GM23338 (cell line): ENCODE measurements at regions not wholly inside any gene's neighbourhood (a gene's known extent, or its start where the extent isn't known, plus 50 kb on each side); places are given as distances from the start of the nearest gene placed in this dataset.

Experiments used
- ATAC-seq: fragments of 200-7000 bp; cut with Tn5 transposase; 3 replicates; pipeline ENCODE4 v1.9.1; 2020
- DNase-seq: peaks from one replicate; pipeline ENCODE4 v3.0.0-alpha.2; 2015; ENCODE audit warnings: low spot score
- H2AFZ ChIP-seq: fragments of 200-600 bp; sonication (generic); 2 replicates; pipeline ENCODE4 v1.8.0; 2016; ENCODE audit warnings: antibody characterized with exemption, mild to moderate bottlenecking, moderate library complexity
- H3F3A ChIP-seq: fragments of 200-600 bp; sonication (generic); replicated peaks from 2 replicates; pipeline ENCODE4 v1.8.0; 2017; ENCODE audit warnings: antibody characterized with exemption, mixed run types, low read depth
- H3K27ac ChIP-seq: fragments of 200-600 bp; sonication (generic); 2 replicates; pipeline ENCODE4 v1.6.1; 2016; ENCODE audit warnings: low read depth
- H3K27me3 ChIP-seq: fragments of 200-600 bp; sonication (generic); 2 replicates; pipeline ENCODE4 v1.8.0; 2016; ENCODE audit warnings: mild to moderate bottlenecking, mixed run types, moderate library complexity; ENCODE audit not compliant: insufficient read depth
- H3K36me3 ChIP-seq: fragments of 200-600 bp; sonication (generic); 2 replicates; pipeline ENCODE4 v1.8.0; 2016; ENCODE audit warnings: mild to moderate bottlenecking; ENCODE audit not compliant: insufficient read depth
- H3K4me1 ChIP-seq: fragments of 200-600 bp; sonication (generic); 2 replicates; pipeline ENCODE4 v1.8.0; 2016; ENCODE audit warnings: mild to moderate bottlenecking, moderate library complexity; ENCODE audit not compliant: insufficient read depth
- H3K4me2 ChIP-seq: fragments of 200-600 bp; sonication (generic); 2 replicates; pipeline ENCODE4 v1.7.1; 2017; ENCODE audit warnings: mixed run types
- H3K4me3 ChIP-seq: fragments of 200-600 bp; sonication (generic); 2 replicates; pipeline ENCODE4 v1.6.1; 2016; ENCODE audit warnings: mixed run types
- H3K79me2 ChIP-seq: fragments of 200-600 bp; sonication (generic); replicated peaks from 2 replicates; pipeline ENCODE4 v1.8.0; 2017; ENCODE audit warnings: mild to moderate bottlenecking; ENCODE audit not compliant: insufficient read depth
- H3K9me2 ChIP-seq: fragments of 200-600 bp; sonication (generic); 2 replicates; pipeline ENCODE4 v1.8.0; 2017; ENCODE audit not compliant: insufficient read depth
- H4K20me1 ChIP-seq: fragments of 200-600 bp; sonication (generic); replicated peaks from 2 replicates; pipeline ENCODE4 v1.8.0; 2017; ENCODE audit warnings: mild to moderate bottlenecking; ENCODE audit not compliant: insufficient read depth
- H3K27ac Mint-ChIP-seq: 2 replicates; pipeline ENCODE4 v1.8.0; 2020; ENCODE audit warnings: inconsistent platforms, mild to moderate bottlenecking, moderate library complexity, mixed read lengths
- H3K27me3 Mint-ChIP-seq: 3 replicates; pipeline ENCODE4 v1.8.0; 2022; ENCODE audit warnings: low read depth, mild to moderate bottlenecking, moderate library complexity, mixed read lengths, inconsistent platforms; ENCODE audit not compliant: insufficient read depth, poor library complexity
- H3K36me3 Mint-ChIP-seq: 3 replicates; pipeline ENCODE4 v1.8.0; 2021; ENCODE audit warnings: low read depth, mild to moderate bottlenecking, inconsistent platforms, moderate library complexity, mixed read lengths
- H3K4me1 Mint-ChIP-seq: 3 replicates; pipeline ENCODE4 v1.8.0; 2020; ENCODE audit warnings: mild to moderate bottlenecking, inconsistent platforms, mixed read lengths
- H3K4me3 Mint-ChIP-seq: 3 replicates; pipeline ENCODE4 v1.8.0; 2021; ENCODE audit warnings: moderate library complexity, mild to moderate bottlenecking, inconsistent platforms, mixed read lengths
- H3K9me3 Mint-ChIP-seq: 3 replicates; pipeline ENCODE4 v1.8.0; 2020; ENCODE audit warnings: moderate library complexity, mild to moderate bottlenecking, inconsistent platforms, mixed read lengths
- CREB1 ChIP-seq: fragments of 250-450 bp; sonication (Bioruptor Pico); IDR thresholded peaks from 2 replicates; pipeline ENCODE4 v1.5.0; 2020; ENCODE audit warnings: low read depth, mild to moderate bottlenecking, moderate library complexity
- JUNB ChIP-seq: IDR thresholded peaks from one replicate; pipeline ENCODE4 v1.6.1; 2016; ENCODE audit warnings: antibody characterized with exemption; ENCODE audit not compliant: unreplicated experiment
- NANOG ChIP-seq: IDR thresholded peaks from 2 replicates; pipeline ENCODE4 v1.6.1; 2016; ENCODE audit warnings: antibody characterized with exemption, borderline replicate concordance
- ZNF331 ChIP-seq: fragments of 250-450 bp; sonication (Bioruptor Pico); IDR thresholded peaks from 2 replicates; pipeline ENCODE4 v1.5.0; 2020; ENCODE audit warnings: low read depth, mild to moderate bottlenecking, moderate library complexity
- TF ChIP-seq, protein P1 (sequence below): fragments of 250-450 bp; sonication (Bioruptor Pico); IDR thresholded peaks from 2 replicates; pipeline ENCODE4 v1.5.0; 2020; ENCODE audit warnings: mild to moderate bottlenecking, moderate library complexity
- TF ChIP-seq, protein P2 (sequence below): IDR thresholded peaks from 2 replicates; pipeline ENCODE4 v1.6.1; 2016; ENCODE audit warnings: antibody characterized with exemption

DNA sequence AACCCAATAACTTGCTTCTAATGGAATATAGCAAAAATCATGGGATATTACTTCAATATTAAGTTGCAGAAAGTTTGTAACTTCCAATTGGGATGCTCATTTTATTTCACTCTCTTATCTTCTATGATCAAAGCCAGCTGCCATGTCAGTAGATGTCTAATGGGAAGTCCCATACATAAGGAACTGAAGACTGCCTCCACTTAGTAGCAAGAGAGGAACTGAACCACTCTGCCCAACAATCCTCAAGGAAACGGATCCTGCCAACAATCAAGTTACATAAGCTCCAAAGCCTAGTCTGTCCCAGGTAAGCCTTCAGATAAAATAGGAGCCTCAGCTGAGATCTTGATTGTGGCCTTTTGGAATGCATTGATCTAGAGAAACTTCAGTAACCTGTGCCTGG lies 431.5 kb upstream of the PCDH15 start (continued):
- TF ChIP-seq, protein P1, sequence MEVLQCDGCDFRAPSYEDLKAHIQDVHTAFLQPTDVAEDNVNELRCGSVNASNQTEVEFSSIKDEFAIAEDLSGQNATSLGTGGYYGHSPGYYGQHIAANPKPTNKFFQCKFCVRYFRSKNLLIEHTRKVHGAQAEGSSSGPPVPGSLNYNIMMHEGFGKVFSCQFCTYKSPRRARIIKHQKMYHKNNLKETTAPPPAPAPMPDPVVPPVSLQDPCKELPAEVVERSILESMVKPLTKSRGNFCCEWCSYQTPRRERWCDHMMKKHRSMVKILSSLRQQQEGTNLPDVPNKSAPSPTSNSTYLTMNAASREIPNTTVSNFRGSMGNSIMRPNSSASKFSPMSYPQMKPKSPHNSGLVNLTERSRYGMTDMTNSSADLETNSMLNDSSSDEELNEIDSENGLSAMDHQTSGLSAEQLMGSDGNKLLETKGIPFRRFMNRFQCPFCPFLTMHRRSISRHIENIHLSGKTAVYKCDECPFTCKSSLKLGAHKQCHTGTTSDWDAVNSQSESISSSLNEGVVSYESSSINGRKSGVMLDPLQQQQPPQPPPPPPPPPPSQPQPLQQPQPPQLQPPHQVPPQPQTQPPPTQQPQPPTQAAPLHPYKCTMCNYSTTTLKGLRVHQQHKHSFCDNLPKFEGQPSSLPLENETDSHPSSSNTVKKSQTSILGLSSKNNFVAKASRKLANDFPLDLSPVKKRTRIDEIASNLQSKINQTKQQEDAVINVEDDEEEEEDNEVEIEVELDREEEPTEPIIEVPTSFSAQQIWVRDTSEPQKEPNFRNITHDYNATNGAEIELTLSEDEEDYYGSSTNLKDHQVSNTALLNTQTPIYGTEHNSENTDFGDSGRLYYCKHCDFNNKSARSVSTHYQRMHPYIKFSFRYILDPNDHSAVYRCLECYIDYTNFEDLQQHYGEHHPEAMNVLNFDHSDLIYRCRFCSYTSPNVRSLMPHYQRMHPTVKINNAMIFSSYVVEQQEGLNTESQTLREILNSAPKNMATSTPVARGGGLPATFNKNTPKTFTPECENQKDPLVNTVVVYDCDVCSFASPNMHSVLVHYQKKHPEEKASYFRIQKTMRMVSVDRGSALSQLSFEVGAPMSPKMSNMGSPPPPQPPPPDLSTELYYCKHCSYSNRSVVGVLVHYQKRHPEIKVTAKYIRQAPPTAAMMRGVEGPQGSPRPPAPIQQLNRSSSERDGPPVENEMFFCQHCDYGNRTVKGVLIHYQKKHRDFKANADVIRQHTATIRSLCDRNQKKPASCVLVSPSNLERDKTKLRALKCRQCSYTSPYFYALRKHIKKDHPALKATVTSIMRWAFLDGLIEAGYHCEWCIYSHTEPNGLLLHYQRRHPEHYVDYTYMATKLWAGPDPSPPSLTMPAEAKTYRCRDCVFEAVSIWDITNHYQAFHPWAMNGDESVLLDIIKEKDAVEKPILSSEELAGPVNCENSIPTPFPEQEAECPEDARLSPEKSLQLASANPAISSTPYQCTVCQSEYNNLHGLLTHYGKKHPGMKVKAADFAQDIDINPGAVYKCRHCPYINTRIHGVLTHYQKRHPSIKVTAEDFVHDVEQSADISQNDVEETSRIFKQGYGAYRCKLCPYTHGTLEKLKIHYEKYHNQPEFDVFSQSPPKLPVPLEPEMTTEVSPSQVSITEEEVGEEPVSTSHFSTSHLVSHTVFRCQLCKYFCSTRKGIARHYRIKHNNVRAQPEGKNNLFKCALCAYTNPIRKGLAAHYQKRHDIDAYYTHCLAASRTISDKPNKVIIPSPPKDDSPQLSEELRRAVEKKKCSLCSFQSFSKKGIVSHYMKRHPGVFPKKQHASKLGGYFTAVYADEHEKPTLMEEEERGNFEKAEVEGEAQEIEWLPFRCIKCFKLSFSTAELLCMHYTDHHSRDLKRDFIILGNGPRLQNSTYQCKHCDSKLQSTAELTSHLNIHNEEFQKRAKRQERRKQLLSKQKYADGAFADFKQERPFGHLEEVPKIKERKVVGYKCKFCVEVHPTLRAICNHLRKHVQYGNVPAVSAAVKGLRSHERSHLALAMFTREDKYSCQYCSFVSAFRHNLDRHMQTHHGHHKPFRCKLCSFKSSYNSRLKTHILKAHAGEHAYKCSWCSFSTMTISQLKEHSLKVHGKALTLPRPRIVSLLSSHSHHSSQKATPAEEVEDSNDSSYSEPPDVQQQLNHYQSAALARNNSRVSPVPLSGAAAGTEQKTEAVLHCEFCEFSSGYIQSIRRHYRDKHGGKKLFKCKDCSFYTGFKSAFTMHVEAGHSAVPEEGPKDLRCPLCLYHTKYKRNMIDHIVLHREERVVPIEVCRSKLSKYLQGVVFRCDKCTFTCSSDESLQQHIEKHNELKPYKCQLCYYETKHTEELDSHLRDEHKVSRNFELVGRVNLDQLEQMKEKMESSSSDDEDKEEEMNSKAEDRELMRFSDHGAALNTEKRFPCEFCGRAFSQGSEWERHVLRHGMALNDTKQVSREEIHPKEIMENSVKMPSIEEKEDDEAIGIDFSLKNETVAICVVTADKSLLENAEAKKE (CRISPR knock-in tag), result no peak

- Mint-ChIP-seq H3K27ac (no peak overlapping the region), H3K27me3 (no peaks in the 10 kb centered on the region), H3K36me3 (no peaks in the 10 kb centered on the region), H3K4me1 (no peaks in the 10 kb centered on the region), H3K9me3 (no peaks in the 10 kb centered on the region), H3K4me3 (no peak overlapping the region)
- Histone ChIP-seq H4K20me1 (no peaks in the 10 kb centered on the region), H3K79me2 (no peaks in the 10 kb centered on the region), H3K4me3 (no peak overlapping the region), H3K27me3 (no peaks in the 10 kb centered on the region), H2AFZ (no peak overlapping the region), H3K4me1 (no peaks in the 10 kb centered on the region), H3K27ac (no peak overlapping the region), H3K36me3 (no peaks in the 10 kb centered on the region), H3K4me2 (no peak overlapping the region), H3K9me2 (no peaks in the 10 kb centered on the region), H3F3A (no peaks in the 10 kb centered on the region)
- ATAC-seq (no peak), DNase-seq (no peak)
- TF ChIP-seq, protein P2, sequence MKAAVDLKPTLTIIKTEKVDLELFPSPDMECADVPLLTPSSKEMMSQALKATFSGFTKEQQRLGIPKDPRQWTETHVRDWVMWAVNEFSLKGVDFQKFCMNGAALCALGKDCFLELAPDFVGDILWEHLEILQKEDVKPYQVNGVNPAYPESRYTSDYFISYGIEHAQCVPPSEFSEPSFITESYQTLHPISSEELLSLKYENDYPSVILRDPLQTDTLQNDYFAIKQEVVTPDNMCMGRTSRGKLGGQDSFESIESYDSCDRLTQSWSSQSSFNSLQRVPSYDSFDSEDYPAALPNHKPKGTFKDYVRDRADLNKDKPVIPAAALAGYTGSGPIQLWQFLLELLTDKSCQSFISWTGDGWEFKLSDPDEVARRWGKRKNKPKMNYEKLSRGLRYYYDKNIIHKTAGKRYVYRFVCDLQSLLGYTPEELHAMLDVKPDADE, result no peak
- TF ChIP-seq NANOG, result no peak
- TF ChIP-seq JUNB, result no peak
- TF ChIP-seq, protein P1 (CRISPR knock-in tag), result no peak
- no peak for TF ChIP-seq ZNF331 (CRISPR knock-in tag)
- TF ChIP-seq CREB1, result no peak
Measured at GRCh38 chr10:55227967-55228366, 426.9 kb upstream of the PCDH15 start.
